HepG2 (cell line): ENCODE measurements at regions not wholly inside any gene's neighbourhood (a gene's known extent, or its start where the extent isn't known, plus 50 kb on each side); places are given as distances from the start of the nearest gene placed in this dataset.

Source experiments
- ATAC-seq: fragments of 200-7000 bp; cut with Tn5 transposase; 3 replicates; pipeline ENCODE4 v1.9.1; 2020; ENCODE audit warnings: mild to moderate bottlenecking, moderate library complexity
- BruUV-seq: library from RNA; stranded (reverse); fragments of 400-500 nt; replicated peaks from 2 replicates; lab custom pipeline; 2021; lab: Mats Ljungman, UMichigan
- CTCF ChIA-PET: fragments of 300-600 bp; formaldehyde crosslinking; extraction: SDS; loops from one replicate; lab custom pipeline; 2021; ENCODE audit warnings: low total read pairs, inconsistent platforms, low intra/inter-chr PET ratio; lab: Yijun Ruan, JAX
- POLR2A ChIA-PET: fragments of 350-600 bp; sonication (Branson Sonifier 250); formaldehyde crosslinking; loops from one replicate; lab custom pipeline; 2020; ENCODE audit warnings: antibody characterized with exemption, inconsistent platforms; lab: Yijun Ruan, JAX
- DNase-seq: peaks from one replicate; pipeline ENCODE4 v3.0.0-alpha.2; 2015; ENCODE audit warnings: low spot score
- FAIRE-seq: peaks from 3 replicates; lab custom pipeline; 2011; peaks lifted over from hg19 to GRCh38; lab: Jason Lieb, UNC
- H2AFZ ChIP-seq: one replicate; pipeline ENCODE4 v1.6.1; 2011; ENCODE audit warnings: low read length, inconsistent platforms
- H3K27ac ChIP-seq: fragments of 300-600 bp; 3 replicates; pipeline ENCODE4 v1.8.0; 2011; ENCODE audit warnings: mixed run types, mild to moderate bottlenecking, mixed read lengths, low read length, inconsistent platforms; ENCODE audit not compliant: insufficient read depth; ENCODE audit errors: extremely low read length
- H3K27me3 ChIP-seq, 2 experiments: fragments of 200-600 bp in 1 of 2; 2 replicates in 1 of 2; 3 replicates in 1 of 2; pipeline versions ENCODE4 v1.6.0 to v1.8.0; 2011; ENCODE audit warnings: low read length in 2 of 2, mild to moderate bottlenecking in 2 of 2, moderate library complexity in 2 of 2, inconsistent platforms in 1 of 2; ENCODE audit not compliant: insufficient read depth in 2 of 2, control insufficient read depth in 1 of 2
- H3K36me3 ChIP-seq, 2 experiments: fragments of 200-600 bp in 1 of 2; replicated peaks in 1 of 2; 2 replicates in 1 of 2; 3 replicates in 1 of 2; pipeline versions ENCODE4 v1.5.1 to v1.8.0; 2011; ENCODE audit warnings: low read length in 2 of 2, inconsistent platforms in 1 of 2; ENCODE audit not compliant: insufficient read depth in 2 of 2, control insufficient read depth in 1 of 2
- H3K4me1 ChIP-seq: 2 replicates; pipeline ENCODE4 v1.5.1; 2012; ENCODE audit warnings: low read length, inconsistent platforms; ENCODE audit not compliant: insufficient read depth
- H3K4me2 ChIP-seq: 2 replicates; pipeline ENCODE4 v1.6.0; 2011; ENCODE audit warnings: low read depth, low read length, inconsistent platforms
- H3K4me3 ChIP-seq, 3 experiments: fragments of 200-600 bp in 1 of 3; sonication (generic), shearing (Covaris generic) in 1 of 3; replicated peaks in 1 of 3; 2 replicates each; pipeline ENCODE4 v1.5.1; 2011 to 2016; ENCODE audit warnings: low read length in 3 of 3, inconsistent platforms in 2 of 3, low read depth in 2 of 3, mild to moderate bottlenecking in 2 of 3, control low read depth in 1 of 3, mixed read lengths in 1 of 3; ENCODE audit not compliant: insufficient read depth in 1 of 3
- H3K79me2 ChIP-seq: one replicate; pipeline ENCODE4 v1.6.1; 2011; ENCODE audit warnings: low read length, inconsistent platforms; ENCODE audit not compliant: insufficient read depth
- H3K9ac ChIP-seq: 2 replicates; pipeline ENCODE4 v1.6.0; 2011; ENCODE audit warnings: mild to moderate bottlenecking, low read depth, low read length, inconsistent platforms; ENCODE audit not compliant: insufficient read depth
- H3K9me3 ChIP-seq: 2 replicates; pipeline ENCODE4 v1.5.1; 2012; ENCODE audit warnings: mild to moderate bottlenecking, low read length
- H4K20me1 ChIP-seq: 2 replicates; pipeline ENCODE4 v1.6.0; 2011; ENCODE audit warnings: inconsistent platforms, mild to moderate bottlenecking, low read length, moderate library complexity; ENCODE audit not compliant: insufficient read depth
- CHCHD3 ChIP-seq: sonication (generic); formaldehyde crosslinking; IDR thresholded peaks from 2 replicates; pipeline ENCODE4 v1.8.0; 2022; ENCODE audit warnings: mild to moderate bottlenecking, missing genetic modification reagents, moderate library complexity
- DBP ChIP-seq: sonication (generic); formaldehyde crosslinking; IDR thresholded peaks from 2 replicates; pipeline ENCODE4 v1.4.0; 2020; ENCODE audit warnings: missing genetic modification reagents; ENCODE audit errors: not compliant biosample characterization
- GLI4 ChIP-seq: sonication (generic); formaldehyde crosslinking; IDR thresholded peaks from 2 replicates; pipeline ENCODE4 v1.5.1; 2020; ENCODE audit warnings: missing genetic modification reagents, mild to moderate bottlenecking, moderate library complexity, borderline replicate concordance
- ISL2 ChIP-seq: sonication (generic); formaldehyde crosslinking; IDR thresholded peaks from 2 replicates; pipeline ENCODE4 v1.5.0; 2020; ENCODE audit warnings: missing genetic modification reagents
- SALL2 ChIP-seq: sonication (generic); formaldehyde crosslinking; IDR thresholded peaks from 2 replicates; pipeline ENCODE4 v1.8.1; 2023; ENCODE audit warnings: mild to moderate bottlenecking, missing genetic modification reagents, inconsistent platforms
- TCF12 ChIP-seq, 2 experiments: fragments of 450-650 bp in 1 of 2; sonication (generic) in 1 of 2; formaldehyde crosslinking in 1 of 2; IDR thresholded peaks; 2 replicates each; pipeline versions ENCODE4 v1.6.1 to v1.8.0; 2017 to 2022; ENCODE audit warnings: antibody characterized with exemption in 1 of 2, mild to moderate bottlenecking in 1 of 2, missing genetic modification reagents in 1 of 2, moderate library complexity in 1 of 2
- ZFP36L1 ChIP-seq: sonication (generic); formaldehyde crosslinking; IDR thresholded peaks from 2 replicates; pipeline ENCODE4 v1.8.0; 2022; ENCODE audit warnings: mild to moderate bottlenecking, missing genetic modification reagents, moderate library complexity
- ZNF33A ChIP-seq: sonication (generic); formaldehyde crosslinking; IDR thresholded peaks from 2 replicates; pipeline ENCODE4 v1.5.1; 2020; ENCODE audit warnings: missing genetic modification reagents, mild to moderate bottlenecking, moderate library complexity, borderline replicate concordance
- ZNF513 ChIP-seq: sonication (generic); formaldehyde crosslinking; conservative IDR thresholded peaks from 2 replicates; pipeline ENCODE4 v1.5.0; 2020; ENCODE audit warnings: missing genetic modification reagents
- ZNF704 ChIP-seq: sonication (generic); formaldehyde crosslinking; IDR thresholded peaks from 2 replicates; pipeline ENCODE4 v1.8.1; 2023; ENCODE audit warnings: mild to moderate bottlenecking, inconsistent platforms, moderate library complexity, missing genetic modification reagents, borderline replicate concordance
- WGBS: methylation state at CpG from one replicate; pipeline ENCODE4 v1.1.6; 2017; ENCODE audit warnings: low lambda C conversion rate; 5-methylcytosine and 5-hydroxymethylcytosine counted together
- in situ Hi-C: cut with HindIII; loops from 2 replicates; pipeline ENCODE4 v1.10.0; 2017; ENCODE audit warnings: low pct_unique_long_range_greater_than_20kb; ENCODE audit not compliant: extremely low pct_ligation_motif_present
- intact Hi-C: fragments of 100-400 bp; cut with micrococcal nuclease; formaldehyde crosslinking; loops from one replicate; pipeline ENCODE4 v1.10.0; 2022; ENCODE audit not compliant: unreplicated experiment

- DNase-seq (no peak), FAIRE-seq (no peak), ATAC-seq (no peak)
- no peaks in the 10 kb centered on the region for H4K20me1 ChIP-seq
- no peak overlapping the region for H3K4me3 ChIP-seq
- CTCF ChIA-PET: no interaction called here
- BruUV-seq: no TSS peak
- intact Hi-C loops: loop anchor here (1.0 kb wide), 1 partner anchor 23 kb away; no protein-coding TSS in a partner anchor
- no peak overlapping the region for H3K9ac ChIP-seq
- POLR2A ChIA-PET: no interaction called here
- peaks cover 16% of the 10 kb centered on the region; the same call in 1 of the 2 replicates for H3K9me3 ChIP-seq
- H3K4me2 ChIP-seq: no peak overlapping the region
- TF ChIP-seq ZNF513 (CRISPR knock-in tag): no peak
- no peak for TF ChIP-seq TCF12 (IDR thresholded peaks at IDR 0.05)
- TF ChIP-seq TCF12 (CRISPR knock-in tag; IDR thresholded peaks at IDR 0.05): no peak
- no peak for TF ChIP-seq ZFP36L1 (CRISPR knock-in tag)
- no peak for TF ChIP-seq CHCHD3 (CRISPR knock-in tag)
- no peak for TF ChIP-seq DBP (CRISPR knock-in tag)
- no peak for TF ChIP-seq SALL2
- TF ChIP-seq ZNF33A: no peak
- TF ChIP-seq ISL2: no peak
- no peak for TF ChIP-seq ZNF704 (CRISPR knock-in tag)
- no peak for TF ChIP-seq GLI4 (CRISPR knock-in tag)
- no peaks in the 10 kb centered on the region for H3K79me2 ChIP-seq
- WGBS: 49% methylated on average over 5 of the region's 5 CpGs
- no peaks in the 10 kb centered on the region for H3K27me3 ChIP-seq
- in situ Hi-C loops: no loop called here
- H3K4me1 ChIP-seq: peaks cover 7% of the 10 kb centered on the region
- no peaks in the 10 kb centered on the region for H3K36me3 ChIP-seq
- no peak overlapping the region for H3K27ac ChIP-seq
- no peak overlapping the region for H2AFZ ChIP-seq
Measured at GRCh38 chr3:98259-98654, 98.3 kb upstream of the CHL1 start.
